ENCODE measurements at regions not wholly inside any gene's neighbourhood (a gene's known extent, or its start where the extent isn't known, plus 50 kb on each side); places are given as distances from the start of the nearest gene placed in this dataset.

GRCh38 chr4:136742333-136742732, 790.0 kb downstream of the PCDH18 start:
- DNase-seq, result peak; percentile 27

- DNase-seq, result no peak
Measured at GRCh38 chr4:136741468-136741867, 790.8 kb downstream of the PCDH18 start.

GRCh38 chr4:136740326-136740725, 792.0 kb downstream of the PCDH18 start:
- DNase-seq, result no peak

- DNase-seq, result no peak
Measured at GRCh38 chr4:136737066-136737465, 795.2 kb downstream of the PCDH18 start.

GRCh38 chr4:136731025-136731424, 801.3 kb downstream of the PCDH18 start:
- no peak for DNase-seq

GRCh38 chr4:136725286-136726081, 806.8 kb downstream of the PCDH18 start:
- DNase-seq, result no peak

GRCh38 chr4:136713140-136713539, 819.2 kb downstream of the PCDH18 start:
- DNase-seq, result peak; percentile 19

GRCh38 chr4:136709897-136710296, 822.4 kb downstream of the PCDH18 start:
- no peak for DNase-seq

GRCh38 chr4:136706942-136707341, 825.4 kb downstream of the PCDH18 start:
- DNase-seq, result no peak

GRCh38 chr4:136699905-136700304, 832.4 kb downstream of the PCDH18 start:
- no peak for DNase-seq

- DNase-seq, result no peak
Measured at GRCh38 chr4:136691607-136692006, 840.7 kb downstream of the PCDH18 start.

- no peak for DNase-seq
Measured at GRCh38 chr4:136690360-136690759, 841.9 kb downstream of the PCDH18 start.

GRCh38 chr4:136687596-136687995, 844.7 kb downstream of the PCDH18 start:
- no peak for DNase-seq

GRCh38 chr4:136687118-136687517, 845.2 kb downstream of the PCDH18 start:
- DNase-seq, result peak; percentile 13

GRCh38 chr4:136680761-136681160, 851.5 kb downstream of the PCDH18 start:
- DNase-seq, result no peak

- no peak for DNase-seq
Measured at GRCh38 chr4:136680271-136680670, 852.0 kb downstream of the PCDH18 start.

- no peak for DNase-seq
Measured at GRCh38 chr4:136670265-136670664, 862.0 kb downstream of the PCDH18 start.

GRCh38 chr4:136664988-136665387, 867.3 kb downstream of the PCDH18 start:
- DNase-seq, result no peak

- no peak for DNase-seq
Measured at GRCh38 chr4:136662539-136662938, 869.8 kb downstream of the PCDH18 start.

- no peak for DNase-seq
Measured at GRCh38 chr4:136653640-136654406, 878.5 kb downstream of the PCDH18 start.

GRCh38 chr4:136651932-136652331, 880.4 kb downstream of the PCDH18 start:
- DNase-seq, result no peak

- DNase-seq, result no peak
Measured at GRCh38 chr4:136651278-136651667, 881.0 kb downstream of the PCDH18 start.

- no peak for DNase-seq
Measured at GRCh38 chr4:136650541-136651277, 881.6 kb downstream of the PCDH18 start.

GRCh38 chr4:136644279-136644678, 888.0 kb downstream of the PCDH18 start:
- no peak for DNase-seq

Data from hematopoietic multipotent progenitor cell treated with erythropoietin and hydrocortisone succinate and interleukin-3 and kit ligand, for 4 days (in vitro differentiated cells).